GM12878 (cell line): ENCODE measurements at regions not wholly inside any gene's neighbourhood (a gene's known extent, or its start where the extent isn't known, plus 50 kb on each side); places are given as distances from the start of the nearest gene placed in this dataset.
"Not testable (repeated sequence)": the region's sequence is repeated elsewhere in the genome, so short reads cannot be mapped to it uniquely, and the experiment has no call there.

Experiments
- CBFB ChIP-seq: IDR thresholded peaks from 2 replicates; pipeline ENCODE4 v1.6.1; 2016; ENCODE audit warnings: antibody characterized with exemption, low read depth
- CBX5 ChIP-seq: sonication (generic); IDR thresholded peaks from 2 replicates; pipeline ENCODE4 v1.6.1; 2016; ENCODE audit warnings: low read depth, moderate library complexity, mild to moderate bottlenecking, inconsistent platforms
- CTCF ChIP-seq, 3 experiments: IDR thresholded peaks in 2 of 3; conservative IDR thresholded peaks in 1 of 3; 2 replicates each; pipeline ENCODE4 v1.5.1; 2011; ENCODE audit warnings: low read depth in 3 of 3, low read length in 3 of 3, mild to moderate bottlenecking in 3 of 3, control low read depth in 2 of 3, moderate library complexity in 2 of 3, inconsistent platforms in 1 of 3, mixed read lengths in 1 of 3; ENCODE audit not compliant: control insufficient read depth in 2 of 3, insufficient read depth in 1 of 3; ENCODE audit errors: extremely low read depth in 1 of 3
- EP300 ChIP-seq, 2 experiments: fragments of 150-350 bp in 1 of 2; IDR thresholded peaks; 2 replicates each; pipeline ENCODE4 v1.6.1; 2011 to 2012; ENCODE audit warnings: low read depth in 2 of 2, low read length in 2 of 2, borderline replicate concordance in 1 of 2, improper control_type of control experiment in 1 of 2, inconsistent platforms in 1 of 2; ENCODE audit not compliant: control insufficient read depth in 1 of 2
- POLR2A ChIP-seq: IDR thresholded peaks from 2 replicates; pipeline ENCODE4 v1.6.1; 2011; ENCODE audit warnings: low read depth, mild to moderate bottlenecking, low read length
- TF ChIP-seq, protein P1 (sequence below): fragments of 450-650 bp; formaldehyde crosslinking; IDR thresholded peaks from 2 replicates; pipeline ENCODE4 v1.4.0; 2020; ENCODE audit warnings: mild to moderate bottlenecking, moderate library complexity

DNA sequence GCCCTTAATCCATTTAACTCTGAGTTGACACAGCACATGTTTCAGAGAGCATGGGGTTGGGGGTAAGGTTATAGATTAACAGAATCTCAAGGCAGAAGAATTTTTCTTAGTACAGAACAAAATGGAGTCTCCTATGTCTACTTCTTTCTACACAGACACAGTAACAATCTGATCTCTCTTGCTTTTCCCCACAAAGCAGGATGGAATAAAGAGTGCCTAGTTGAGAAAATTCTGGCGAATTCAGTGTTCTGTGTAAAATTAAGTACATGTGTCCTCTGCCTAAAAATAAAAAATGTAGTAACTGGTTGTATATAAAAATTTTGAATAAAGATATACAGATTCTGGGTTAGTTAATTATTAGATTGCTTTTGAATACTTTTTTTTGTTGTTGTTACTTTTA lies 290.0 kb downstream of the ALDH8A1 start:
- TF ChIP-seq POLR2A; CBFB; CBX5; EP300 (IDR thresholded peaks at IDR 0.05; ENCODE audit: borderline replicate concordance in 1 of 2, control insufficient read depth in 1 of 2, low read depth in 2 of 2, low read length in 2 of 2); CTCF (IDR thresholded peaks at IDR 0.05 in 2 of 3, conservative IDR thresholded peaks at IDR 0.05 in 1 of 3; ENCODE audit: control insufficient read depth in 2 of 3, extremely low read depth in 1 of 3, insufficient read depth in 1 of 3, low read depth in 3 of 3, low read length in 3 of 3): not testable (repeated sequence)
- TF ChIP-seq, protein P1, sequence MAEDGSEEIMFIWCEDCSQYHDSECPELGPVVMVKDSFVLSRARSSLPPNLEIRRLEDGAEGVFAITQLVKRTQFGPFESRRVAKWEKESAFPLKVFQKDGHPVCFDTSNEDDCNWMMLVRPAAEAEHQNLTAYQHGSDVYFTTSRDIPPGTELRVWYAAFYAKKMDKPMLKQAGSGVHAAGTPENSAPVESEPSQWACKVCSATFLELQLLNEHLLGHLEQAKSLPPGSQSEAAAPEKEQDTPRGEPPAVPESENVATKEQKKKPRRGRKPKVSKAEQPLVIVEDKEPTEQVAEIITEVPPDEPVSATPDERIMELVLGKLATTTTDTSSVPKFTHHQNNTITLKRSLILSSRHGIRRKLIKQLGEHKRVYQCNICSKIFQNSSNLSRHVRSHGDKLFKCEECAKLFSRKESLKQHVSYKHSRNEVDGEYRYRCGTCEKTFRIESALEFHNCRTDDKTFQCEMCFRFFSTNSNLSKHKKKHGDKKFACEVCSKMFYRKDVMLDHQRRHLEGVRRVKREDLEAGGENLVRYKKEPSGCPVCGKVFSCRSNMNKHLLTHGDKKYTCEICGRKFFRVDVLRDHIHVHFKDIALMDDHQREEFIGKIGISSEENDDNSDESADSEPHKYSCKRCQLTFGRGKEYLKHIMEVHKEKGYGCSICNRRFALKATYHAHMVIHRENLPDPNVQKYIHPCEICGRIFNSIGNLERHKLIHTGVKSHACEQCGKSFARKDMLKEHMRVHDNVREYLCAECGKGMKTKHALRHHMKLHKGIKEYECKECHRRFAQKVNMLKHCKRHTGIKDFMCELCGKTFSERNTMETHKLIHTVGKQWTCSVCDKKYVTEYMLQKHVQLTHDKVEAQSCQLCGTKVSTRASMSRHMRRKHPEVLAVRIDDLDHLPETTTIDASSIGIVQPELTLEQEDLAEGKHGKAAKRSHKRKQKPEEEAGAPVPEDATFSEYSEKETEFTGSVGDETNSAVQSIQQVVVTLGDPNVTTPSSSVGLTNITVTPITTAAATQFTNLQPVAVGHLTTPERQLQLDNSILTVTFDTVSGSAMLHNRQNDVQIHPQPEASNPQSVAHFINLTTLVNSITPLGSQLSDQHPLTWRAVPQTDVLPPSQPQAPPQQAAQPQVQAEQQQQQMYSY (CRISPR knock-in tag), result not testable (repeated sequence)
